ENCODE measurements at regions not wholly inside any gene's neighbourhood (a gene's known extent, or its start where the extent isn't known, plus 50 kb on each side); places are given as distances from the start of the nearest gene placed in this dataset.
"Not testable (repeated sequence)": the region's sequence is repeated elsewhere in the genome, so short reads cannot be mapped to it uniquely, and the experiment has no call there.

DNA sequence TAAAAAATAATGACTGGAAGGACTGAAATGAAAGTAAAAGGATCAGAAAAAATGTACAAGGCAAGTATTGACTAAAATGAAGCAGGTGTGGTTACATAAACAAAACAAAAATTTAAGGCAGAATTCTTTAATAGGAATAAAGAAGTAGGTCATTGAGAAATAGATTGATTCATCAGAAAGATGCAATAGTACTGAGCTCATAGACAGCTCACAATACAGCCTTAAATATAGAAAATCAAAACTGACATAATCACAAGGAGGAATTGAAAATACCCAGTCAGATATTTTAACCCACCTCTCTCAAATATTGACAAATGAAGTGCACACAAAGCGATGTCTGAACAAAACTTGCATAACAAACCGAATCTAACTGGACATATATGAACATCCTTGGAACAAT lies 366.8 kb upstream of the DPYD start:
- no peak for DNase-seq

- no peak for DNase-seq
Observed at GRCh38 chr1:98286656-98287055, 365.8 kb upstream of the DPYD start.

DNA sequence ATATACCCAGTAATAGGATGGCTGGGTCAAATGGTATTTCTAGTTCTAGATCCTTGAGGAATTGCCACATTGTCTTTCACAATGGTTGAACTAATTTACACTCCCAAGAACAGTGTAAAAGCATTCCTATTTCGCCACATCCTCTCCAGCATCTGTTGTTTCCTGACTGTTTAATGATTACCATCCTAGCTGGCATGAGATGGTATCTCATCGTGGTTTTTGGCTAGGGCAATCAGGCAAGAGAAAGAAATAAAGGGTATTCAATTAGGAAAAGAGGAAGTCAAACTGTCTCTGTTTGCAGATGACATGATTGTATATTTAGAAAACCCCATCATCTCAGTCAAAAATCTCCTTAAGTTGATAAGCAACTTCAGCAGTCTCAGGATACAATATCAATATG lies 364.5 kb upstream of the DPYD start:
- DNase-seq = not testable (repeated sequence)

GRCh38 chr1:98280049-98280448 lies 359.2 kb upstream of the DPYD start:
- DNase-seq = no peak

GRCh38 chr1:98278055-98278454 lies 357.2 kb upstream of the DPYD start:
- no peak for DNase-seq

DNA sequence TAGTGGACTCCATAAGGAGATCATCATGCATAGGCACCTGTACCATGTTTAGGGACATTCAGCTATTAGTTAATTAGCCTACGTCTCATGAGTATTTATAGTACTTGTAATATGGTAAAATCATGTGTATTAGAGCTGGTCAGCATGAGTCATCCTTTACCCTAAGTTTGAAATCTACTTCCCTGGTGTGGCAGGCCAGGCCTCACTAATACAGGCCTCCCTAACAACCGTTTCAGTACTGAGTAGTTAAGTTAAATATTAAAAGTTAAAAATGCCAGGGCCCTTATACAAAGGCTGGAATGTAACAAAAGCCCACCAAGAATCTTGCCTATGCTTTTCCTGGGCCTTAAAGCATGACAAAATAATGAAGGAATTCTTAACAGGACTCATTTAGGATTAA lies 356.3 kb upstream of the DPYD start:
- DNase-seq = no peak

GRCh38 chr1:98276514-98276913 lies 355.7 kb upstream of the DPYD start:
- DNase-seq = no peak

DNA sequence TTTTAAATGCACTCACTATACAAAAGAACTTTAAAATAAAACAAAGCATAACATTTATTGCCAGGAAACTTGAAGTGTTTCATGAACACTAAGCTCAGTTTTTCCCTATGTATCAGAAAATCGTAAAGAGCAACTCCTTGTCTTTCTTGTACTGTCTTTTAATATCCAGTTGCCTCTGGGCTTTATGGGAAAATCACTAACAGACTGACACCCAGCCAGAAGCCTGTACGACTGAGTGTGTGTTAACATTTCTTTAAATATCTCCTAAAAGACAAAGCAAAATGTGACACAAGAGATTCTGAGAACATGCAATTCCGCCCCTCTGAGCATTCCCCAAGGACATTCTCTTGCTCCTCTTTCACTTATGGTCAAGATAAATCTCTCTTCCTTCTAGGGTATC lies 347.5 kb upstream of the DPYD start:
- no peak for DNase-seq

DNA sequence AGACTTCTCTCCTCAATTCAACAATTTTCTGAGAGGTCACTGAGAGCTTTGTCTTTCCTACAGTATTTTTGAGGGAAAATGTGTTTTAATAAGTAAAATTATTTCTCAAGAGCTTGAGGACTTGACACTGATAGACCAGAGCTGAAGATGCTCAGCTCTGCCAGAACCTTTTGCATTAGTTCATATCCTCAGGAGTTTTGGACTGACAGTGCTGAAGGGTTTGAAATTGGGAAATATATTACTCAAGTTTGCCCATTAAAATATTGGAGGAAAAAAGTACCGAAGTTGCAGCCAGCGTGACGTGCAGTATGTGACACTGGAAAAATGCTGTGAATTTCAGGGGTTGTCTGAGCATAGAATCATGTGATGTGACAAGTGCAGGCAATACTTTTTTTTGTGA lies 346.6 kb upstream of the DPYD start:
- no peak for DNase-seq

GRCh38 chr1:98264727-98265126 lies 343.9 kb upstream of the DPYD start:
- DNase-seq = no peak

DNA sequence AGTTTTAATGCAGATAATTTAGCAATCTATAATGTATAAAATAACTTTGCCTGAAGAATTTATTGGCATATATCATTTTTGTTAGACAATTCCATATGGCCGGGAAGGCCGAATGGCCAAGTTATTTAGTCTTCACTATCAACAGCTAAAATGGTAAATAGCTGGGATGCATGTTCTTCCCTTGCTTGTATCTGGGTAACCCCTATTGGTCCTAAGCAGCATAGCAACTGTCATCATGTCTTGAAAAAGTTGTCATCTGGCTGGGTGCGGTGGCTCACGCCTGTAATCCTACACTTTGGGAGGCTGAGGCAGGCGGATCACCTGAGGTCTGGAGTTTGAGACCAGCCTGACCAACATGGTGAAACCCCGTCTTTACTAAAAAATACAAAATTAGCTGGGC lies 340.0 kb upstream of the DPYD start:
- DNase-seq = no peak

DNA sequence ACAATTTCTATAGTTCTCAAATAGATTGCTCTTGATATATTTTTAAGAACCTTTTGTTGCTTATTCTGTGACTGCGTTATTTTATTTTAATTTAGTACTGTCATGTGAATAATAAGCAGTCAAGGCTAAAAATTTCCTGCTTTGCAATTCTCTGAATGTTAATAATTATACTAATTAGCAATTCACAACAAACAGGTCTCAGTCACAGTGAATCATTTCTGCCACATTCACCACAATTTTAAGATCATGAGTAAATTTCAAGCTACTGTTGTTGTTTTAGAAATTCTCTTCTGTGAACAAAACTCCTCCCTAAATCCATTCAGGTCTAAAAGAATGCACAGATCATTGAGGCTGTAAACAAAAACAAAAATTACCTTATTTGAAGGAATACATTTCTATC lies 339.6 kb upstream of the DPYD start:
- DNase-seq = no peak

GRCh38 chr1:98256700-98257099 lies 335.9 kb upstream of the DPYD start:
- DNase-seq = no peak

DNA sequence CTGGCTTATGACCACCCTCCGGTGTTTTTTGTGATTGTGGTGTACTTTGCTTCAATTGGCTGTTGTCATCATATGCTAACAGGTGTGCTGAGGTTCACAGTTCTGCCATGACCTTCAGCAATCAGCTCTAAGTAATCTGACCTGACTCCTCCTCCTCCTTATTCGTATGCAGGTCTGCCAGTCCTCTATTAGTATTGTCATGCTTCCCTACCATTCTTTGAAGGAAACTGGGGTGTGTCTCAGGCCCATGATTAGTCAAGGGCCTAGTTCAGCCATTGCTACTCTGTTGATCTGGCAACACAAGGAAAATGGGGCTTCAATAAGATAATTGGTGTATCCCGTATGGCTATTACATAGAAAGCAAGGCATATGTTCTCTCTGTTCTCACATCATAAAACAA lies 332.3 kb upstream of the DPYD start:
- DNase-seq = no peak

GRCh38 chr1:98251497-98251896 lies 330.7 kb upstream of the DPYD start:
- DNase-seq = no peak

DNA sequence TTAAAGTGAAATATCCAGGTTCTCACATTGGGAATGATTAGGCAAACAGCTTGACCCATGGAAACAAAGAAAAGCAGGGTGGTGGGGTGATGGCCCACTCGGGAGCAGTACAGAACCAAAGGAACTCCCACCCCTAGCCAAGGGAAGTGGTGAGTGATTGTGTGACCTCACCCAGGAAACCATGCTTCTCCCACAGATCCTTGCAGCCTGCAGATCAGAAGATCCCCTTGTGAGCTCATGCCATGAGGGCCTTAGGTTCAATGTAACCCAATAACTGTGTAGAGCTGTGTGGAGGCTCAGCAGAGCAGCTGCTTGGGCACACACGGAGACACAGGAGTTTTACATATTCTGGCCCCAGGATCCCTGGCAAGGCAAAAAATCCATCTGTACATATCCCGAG lies 311.8 kb upstream of the DPYD start:
- no peak for DNase-seq

- no peak for DNase-seq
Observed at GRCh38 chr1:98222706-98223105, 301.9 kb upstream of the DPYD start.

DNA sequence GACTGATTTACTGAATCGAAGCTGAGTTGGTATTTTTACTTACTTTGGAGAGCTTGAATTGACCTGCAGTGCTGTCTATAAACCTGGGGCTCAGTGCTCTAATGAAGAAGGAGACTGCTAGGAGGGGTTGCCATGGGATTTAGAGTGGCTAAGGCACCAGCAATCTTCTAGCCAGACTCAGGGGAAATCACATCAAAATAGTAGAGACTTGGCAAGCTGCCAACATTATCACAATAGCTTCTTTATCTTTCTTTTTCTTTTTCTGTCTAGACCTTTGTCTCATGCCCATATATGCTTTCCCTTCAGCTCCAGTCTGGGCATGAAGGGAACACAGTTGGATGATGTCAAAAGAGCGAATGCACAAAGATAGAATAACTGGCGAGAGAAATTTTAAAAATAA lies 301.1 kb upstream of the DPYD start:
- DNase-seq = no peak

GRCh38 chr1:98217601-98218000 lies 296.8 kb upstream of the DPYD start:
- DNase-seq = no peak

- no peak for DNase-seq
Observed at GRCh38 chr1:98216304-98216703, 295.5 kb upstream of the DPYD start.

- DNase-seq = no peak
Observed at GRCh38 chr1:98211271-98211845, 290.5 kb upstream of the DPYD start.

DNA sequence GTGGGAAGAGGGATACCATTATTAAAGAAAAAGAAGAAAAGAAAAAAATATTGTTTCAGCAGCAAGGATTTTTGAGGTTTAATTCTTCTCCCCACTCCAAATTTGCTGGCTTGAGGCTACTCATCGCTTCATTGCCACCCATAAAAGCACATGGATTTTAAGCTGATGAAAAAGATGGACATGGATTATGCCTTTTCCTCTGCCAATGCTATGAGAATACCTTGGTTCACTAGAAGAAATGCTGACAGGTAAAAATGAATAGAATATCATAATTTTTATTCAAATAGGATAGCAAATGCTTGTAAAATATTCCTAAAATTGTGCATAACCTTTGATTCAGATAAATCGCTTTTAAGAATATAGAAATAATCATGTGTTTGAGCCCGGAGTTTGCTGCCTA lies 289.7 kb upstream of the DPYD start:
- DNase-seq = no peak

- DNase-seq = no peak
Observed at GRCh38 chr1:98210064-98210463, 289.2 kb upstream of the DPYD start.

GRCh38 chr1:98205291-98206017 lies 284.6 kb upstream of the DPYD start:
- no peak for DNase-seq
